Hepatocyte (in vitro differentiated cells): ENCODE measurements at regions not wholly inside any gene's neighbourhood (a gene's known extent, or its start where the extent isn't known, plus 50 kb on each side); places are given as distances from the start of the nearest gene placed in this dataset.

Source experiments
- EZH2phosphoT487 ChIP-seq: fragments of 200-600 bp; sonication (generic); IDR thresholded peaks from one replicate; pipeline ENCODE4 v1.6.1; 2018; ENCODE audit warnings: antibody characterized with exemption, mild to moderate bottlenecking, low read depth, moderate library complexity; ENCODE audit not compliant: unreplicated experiment, severe bottlenecking
- TF ChIP-seq, protein P1 (sequence below): fragments of 200-600 bp; sonication (generic); IDR thresholded peaks from 2 replicates; pipeline ENCODE4 v1.5.1; 2016; ENCODE audit warnings: antibody characterized with exemption, mild to moderate bottlenecking; ENCODE audit not compliant: poor library complexity

GRCh38 chr11:44376423-44376822 is 66.5 kb upstream of the ALX4 start:
- TF ChIP-seq EZH2phosphoT487: no peak
- TF ChIP-seq, protein P1, sequence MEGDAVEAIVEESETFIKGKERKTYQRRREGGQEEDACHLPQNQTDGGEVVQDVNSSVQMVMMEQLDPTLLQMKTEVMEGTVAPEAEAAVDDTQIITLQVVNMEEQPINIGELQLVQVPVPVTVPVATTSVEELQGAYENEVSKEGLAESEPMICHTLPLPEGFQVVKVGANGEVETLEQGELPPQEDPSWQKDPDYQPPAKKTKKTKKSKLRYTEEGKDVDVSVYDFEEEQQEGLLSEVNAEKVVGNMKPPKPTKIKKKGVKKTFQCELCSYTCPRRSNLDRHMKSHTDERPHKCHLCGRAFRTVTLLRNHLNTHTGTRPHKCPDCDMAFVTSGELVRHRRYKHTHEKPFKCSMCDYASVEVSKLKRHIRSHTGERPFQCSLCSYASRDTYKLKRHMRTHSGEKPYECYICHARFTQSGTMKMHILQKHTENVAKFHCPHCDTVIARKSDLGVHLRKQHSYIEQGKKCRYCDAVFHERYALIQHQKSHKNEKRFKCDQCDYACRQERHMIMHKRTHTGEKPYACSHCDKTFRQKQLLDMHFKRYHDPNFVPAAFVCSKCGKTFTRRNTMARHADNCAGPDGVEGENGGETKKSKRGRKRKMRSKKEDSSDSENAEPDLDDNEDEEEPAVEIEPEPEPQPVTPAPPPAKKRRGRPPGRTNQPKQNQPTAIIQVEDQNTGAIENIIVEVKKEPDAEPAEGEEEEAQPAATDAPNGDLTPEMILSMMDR: no peak
